ENCODE measurements at regions not wholly inside any gene's neighbourhood (a gene's known extent, or its start where the extent isn't known, plus 50 kb on each side); places are given as distances from the start of the nearest gene placed in this dataset.
"Not testable (repeated sequence)": the region's sequence is repeated elsewhere in the genome, so short reads cannot be mapped to it uniquely, and the experiment has no call there.

- DNase-seq (ENCODE audit: low read depth in 4 of 4, low spot score in 2 of 4) = no peak
Measured at GRCh38 chr3:145286937-145287336, 874.0 kb downstream of the PLOD2 start.

DNA sequence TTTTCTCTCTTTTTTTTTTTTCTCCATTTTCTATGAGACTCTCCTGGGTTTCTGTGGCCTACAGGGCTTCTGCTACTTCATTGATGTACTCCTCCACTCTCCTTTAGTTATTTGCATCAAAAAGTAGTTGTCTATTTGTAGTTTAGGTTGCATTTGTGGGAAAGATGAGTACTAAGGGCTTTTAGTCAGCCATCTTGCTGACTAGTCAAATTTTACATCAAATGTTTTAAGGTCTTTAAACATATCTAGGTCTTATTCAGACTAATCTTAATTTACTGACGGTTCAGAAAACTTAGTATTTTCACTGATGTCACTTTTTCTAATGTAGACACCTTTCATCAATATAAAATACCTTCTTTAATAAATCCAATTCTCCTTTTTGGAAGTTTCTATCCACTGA lies 871.0 kb downstream of the PLOD2 start:
- no peak for DNase-seq (ENCODE audit: low read depth in 4 of 4, low spot score in 2 of 4)

- no peak for DNase-seq (ENCODE audit: low read depth in 4 of 4, low spot score in 2 of 4)
Measured at GRCh38 chr3:145294572-145294971, 866.4 kb downstream of the PLOD2 start.

- no peak for DNase-seq (ENCODE audit: low read depth in 4 of 4, low spot score in 2 of 4)
Measured at GRCh38 chr3:145307272-145307671, 853.7 kb downstream of the PLOD2 start.

DNA sequence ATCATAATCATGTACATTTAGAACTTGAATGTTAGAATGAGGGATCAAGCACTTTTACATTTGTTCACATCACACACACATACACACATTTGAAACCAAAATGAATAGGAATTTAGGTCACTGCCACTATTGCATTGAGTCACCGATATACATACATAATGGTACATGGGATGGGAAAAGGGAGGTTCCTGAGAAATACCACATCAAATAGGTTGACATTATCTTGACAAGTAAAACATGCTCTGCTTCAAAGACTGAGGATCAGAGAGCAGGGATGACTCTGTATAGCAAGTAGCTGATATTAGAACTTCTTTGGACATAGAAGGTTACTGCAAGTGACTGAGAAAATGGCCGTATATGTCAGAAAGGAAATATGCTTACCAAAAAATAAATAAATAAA lies 847.2 kb downstream of the PLOD2 start:
- no peak for DNase-seq (ENCODE audit: low read depth in 4 of 4, low spot score in 2 of 4)

GRCh38 chr3:145316253-145316652 lies 844.7 kb downstream of the PLOD2 start:
- DNase-seq (ENCODE audit: low read depth in 4 of 4, low spot score in 2 of 4) = not testable (repeated sequence)

DNA sequence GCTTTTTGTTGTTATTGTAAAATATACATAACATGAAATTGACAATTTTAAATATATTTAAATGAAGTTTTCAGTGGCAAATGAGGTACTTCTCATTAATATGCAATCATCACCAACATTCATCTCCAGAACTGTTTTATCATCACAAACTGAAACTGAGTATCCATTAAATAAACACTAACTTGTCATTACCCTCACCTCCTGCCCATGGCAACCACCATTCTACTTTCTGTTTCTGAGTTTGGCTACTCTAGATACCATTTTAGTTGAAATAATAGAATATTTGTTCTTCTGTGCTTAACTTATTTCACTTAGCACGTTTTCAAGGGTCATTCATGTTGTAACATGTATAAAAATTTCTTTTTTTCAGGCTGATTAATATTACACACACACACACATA lies 834.3 kb downstream of the PLOD2 start:
- DNase-seq (ENCODE audit: low read depth in 4 of 4, low spot score in 2 of 4) = no peak

DNA sequence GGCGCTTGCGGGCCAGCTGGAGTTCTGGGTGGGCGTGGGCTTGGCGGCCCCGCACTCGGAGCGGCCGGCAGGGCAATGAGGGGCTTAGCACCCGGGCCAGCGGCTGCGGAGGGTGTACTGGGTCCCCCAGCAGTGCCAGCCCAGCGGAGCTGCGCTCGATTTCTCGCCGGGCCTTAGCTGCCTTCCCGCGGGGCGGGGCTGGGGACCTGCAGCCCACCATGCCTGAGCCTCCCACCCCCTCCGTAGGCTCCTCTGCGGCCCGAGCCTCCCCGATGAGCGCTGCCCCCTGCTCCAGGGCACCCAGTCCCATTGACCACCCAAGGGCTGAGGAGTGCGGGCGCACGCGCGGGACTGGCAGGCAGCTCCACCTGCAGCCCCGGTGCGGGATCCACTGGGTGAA lies 827.6 kb downstream of the PLOD2 start:
- not testable (repeated sequence) for DNase-seq (ENCODE audit: low read depth in 4 of 4, low spot score in 2 of 4)

- DNase-seq (ENCODE audit: low read depth in 4 of 4, low spot score in 2 of 4) = no peak
Measured at GRCh38 chr3:145333931-145334330, 827.1 kb downstream of the PLOD2 start.

GRCh38 chr3:145355206-145355605 lies 805.8 kb downstream of the PLOD2 start:
- DNase-seq (ENCODE audit: low read depth in 4 of 4, low spot score in 2 of 4) = no peak

DNA sequence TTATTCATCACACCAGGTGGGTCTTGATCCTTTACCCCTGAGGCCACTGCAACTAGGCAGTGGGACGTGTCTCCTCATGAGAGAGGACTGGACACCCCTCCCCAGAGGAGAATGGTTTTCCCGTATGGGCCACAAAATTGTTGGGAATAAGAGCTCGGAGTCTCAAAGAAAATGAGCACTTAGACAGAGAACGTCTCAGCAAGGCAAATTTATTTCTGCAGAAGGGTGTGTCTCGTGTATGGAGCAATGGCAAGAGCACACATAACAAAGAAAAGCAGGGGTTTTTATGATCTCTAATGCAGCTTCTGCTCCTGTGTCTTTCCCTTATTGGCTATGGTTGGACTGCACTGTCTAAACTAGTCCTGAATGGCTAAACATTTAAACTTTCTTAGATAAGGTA lies 803.5 kb downstream of the PLOD2 start:
- no peak for DNase-seq (ENCODE audit: low read depth in 4 of 4, low spot score in 2 of 4)

DNA sequence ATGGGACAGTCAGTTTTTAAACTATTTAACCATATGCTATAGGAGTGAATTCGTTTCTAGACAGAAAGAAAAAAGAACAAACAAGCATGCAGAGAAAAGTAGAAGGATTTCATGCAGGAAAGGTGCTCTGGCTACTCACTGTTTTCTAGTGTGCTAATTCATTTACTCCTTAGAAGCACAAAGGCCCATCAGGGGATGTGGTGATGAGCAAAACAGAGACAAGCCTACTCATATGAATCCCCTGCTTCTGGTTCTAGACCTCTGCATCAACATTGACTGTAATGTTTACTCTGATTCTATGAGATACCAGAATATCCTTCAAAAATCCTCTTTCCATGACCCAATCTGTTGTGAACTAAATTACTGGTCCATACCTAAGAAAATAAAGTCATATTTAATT lies 801.9 kb downstream of the PLOD2 start:
- DNase-seq (ENCODE audit: low read depth in 4 of 4, low spot score in 2 of 4) = no peak

DNA sequence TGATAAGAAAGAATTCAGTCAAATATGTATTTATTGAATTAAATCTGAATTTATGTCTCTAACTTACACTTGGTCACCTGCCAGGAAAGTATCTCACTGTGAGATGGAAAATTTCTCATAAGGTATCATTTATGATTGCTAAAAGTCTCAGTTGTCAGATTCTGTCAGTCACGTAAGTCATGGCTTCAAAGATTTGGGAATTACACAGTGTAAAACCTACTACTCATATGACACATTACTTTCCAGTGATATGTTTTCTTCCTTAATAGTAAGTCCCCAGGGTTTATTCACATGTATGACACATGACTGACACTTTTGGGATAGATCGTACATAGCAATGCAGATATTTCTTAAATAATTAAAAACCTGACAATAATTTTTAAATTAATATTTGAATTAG lies 792.2 kb downstream of the PLOD2 start:
- no peak for DNase-seq (ENCODE audit: low read depth in 4 of 4, low spot score in 2 of 4)

GRCh38 chr3:145370870-145371269 lies 790.1 kb downstream of the PLOD2 start:
- DNase-seq (ENCODE audit: low read depth in 4 of 4, low spot score in 2 of 4) = no peak

DNA sequence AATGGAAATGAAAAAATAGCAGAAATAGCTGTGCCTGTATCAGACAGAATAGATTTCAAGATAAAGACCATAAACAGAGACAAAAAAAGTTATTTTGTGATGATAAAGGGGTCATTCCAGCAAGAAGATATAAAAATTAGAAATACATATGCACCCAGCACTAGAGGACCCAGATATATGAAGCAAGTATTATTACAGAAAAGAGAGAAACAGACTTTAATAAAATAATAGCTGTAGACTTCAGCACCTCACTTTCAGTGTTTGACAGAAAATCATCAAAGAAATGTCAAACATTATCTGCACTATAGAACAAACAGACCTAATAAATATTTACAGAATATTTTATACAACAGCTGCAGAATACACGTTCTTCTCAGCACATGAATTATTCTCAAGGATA lies 783.7 kb downstream of the PLOD2 start:
- DNase-seq (ENCODE audit: low read depth in 4 of 4, low spot score in 2 of 4) = no peak

- DNase-seq (ENCODE audit: low read depth in 4 of 4, low spot score in 2 of 4) = no peak
Measured at GRCh38 chr3:145383416-145383815, 777.6 kb downstream of the PLOD2 start.

- no peak for DNase-seq (ENCODE audit: low read depth in 4 of 4, low spot score in 2 of 4)
Measured at GRCh38 chr3:145384307-145384706, 776.7 kb downstream of the PLOD2 start.

DNA sequence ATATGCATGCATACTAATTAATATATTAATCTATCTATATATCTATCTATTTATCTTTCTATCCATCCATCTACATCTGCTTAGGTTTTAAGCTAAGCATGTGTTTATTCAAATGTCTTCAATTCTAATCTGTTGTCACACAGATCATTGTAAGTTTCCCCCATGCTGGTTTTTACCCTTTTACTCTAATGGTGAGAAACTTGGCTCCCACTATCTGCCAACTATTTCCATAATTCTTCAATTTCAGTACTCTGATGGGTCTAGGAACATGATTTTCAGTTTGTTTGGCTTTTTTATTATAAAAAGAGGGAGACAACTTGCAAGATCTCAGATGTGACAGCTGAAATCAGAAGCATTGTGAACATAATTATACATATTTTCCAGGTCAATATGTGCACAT lies 773.8 kb downstream of the PLOD2 start:
- no peak for DNase-seq (ENCODE audit: low read depth in 4 of 4, low spot score in 2 of 4)

DNA sequence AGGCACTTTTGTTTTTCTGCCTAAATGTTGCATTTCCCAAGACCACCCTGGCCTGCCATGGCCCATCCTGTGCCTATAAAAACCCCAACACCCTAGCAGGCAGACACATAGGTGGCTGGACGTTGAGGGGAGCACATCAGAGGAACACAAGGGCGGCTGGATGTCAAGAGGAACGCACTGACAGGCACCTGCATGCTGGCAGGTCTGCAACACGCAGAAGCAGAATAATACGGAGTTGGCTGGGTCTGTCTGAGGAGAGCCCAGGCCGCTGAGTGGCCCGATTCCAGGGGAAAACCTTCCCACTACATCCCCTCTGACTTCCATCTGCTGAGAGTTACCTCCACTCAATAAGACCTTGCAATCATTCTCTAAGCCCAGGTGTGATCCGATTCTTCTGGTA lies 765.6 kb downstream of the PLOD2 start:
- no peak for DNase-seq (ENCODE audit: low read depth in 4 of 4, low spot score in 2 of 4)

GRCh38 chr3:145411605-145412004 lies 749.4 kb downstream of the PLOD2 start:
- no peak for DNase-seq (ENCODE audit: low read depth in 4 of 4, low spot score in 2 of 4)

DNA sequence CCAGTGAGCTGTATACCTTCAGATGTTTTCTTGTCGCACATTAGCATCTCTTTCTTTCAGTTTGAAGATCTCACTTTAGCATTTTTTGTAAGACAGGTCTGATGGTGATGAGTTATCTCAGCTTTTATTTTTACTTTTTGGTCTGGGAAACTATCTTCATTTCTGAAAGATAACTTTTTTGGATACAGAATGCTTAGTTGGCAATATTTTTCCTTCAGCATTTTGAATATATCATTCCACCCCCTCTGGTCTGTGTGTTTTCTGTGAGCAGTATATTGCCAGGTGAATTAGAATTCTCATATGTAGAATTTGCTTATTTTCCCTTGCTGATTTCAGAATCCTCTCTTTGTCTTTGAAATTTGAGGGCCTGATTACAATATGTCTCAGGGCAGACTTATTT lies 743.3 kb downstream of the PLOD2 start:
- DNase-seq (ENCODE audit: low read depth in 4 of 4, low spot score in 2 of 4) = no peak

DNA sequence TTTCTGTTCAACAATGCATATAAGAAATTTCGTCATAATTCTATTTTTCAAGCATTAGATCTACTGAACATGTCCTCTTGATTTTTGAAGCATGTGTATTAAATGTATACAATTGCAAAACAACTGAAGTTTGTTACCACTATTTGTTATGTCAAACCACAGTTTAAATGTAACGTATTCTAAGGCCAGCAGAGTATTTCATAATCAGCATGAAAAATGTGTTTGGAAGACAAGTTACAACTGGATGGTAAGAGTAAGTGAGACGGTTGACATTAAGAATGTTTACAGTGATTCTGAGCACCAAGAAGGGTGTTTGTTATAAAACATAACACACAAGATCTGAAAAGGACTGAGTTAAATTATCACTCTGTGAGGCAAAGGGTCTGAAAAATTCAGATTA lies 738.4 kb downstream of the PLOD2 start:
- DNase-seq (ENCODE audit: low read depth in 4 of 4, low spot score in 2 of 4) = no peak

GRCh38 chr3:145427355-145427754 lies 733.6 kb downstream of the PLOD2 start:
- no peak for DNase-seq (ENCODE audit: low read depth in 4 of 4, low spot score in 2 of 4)

DNA sequence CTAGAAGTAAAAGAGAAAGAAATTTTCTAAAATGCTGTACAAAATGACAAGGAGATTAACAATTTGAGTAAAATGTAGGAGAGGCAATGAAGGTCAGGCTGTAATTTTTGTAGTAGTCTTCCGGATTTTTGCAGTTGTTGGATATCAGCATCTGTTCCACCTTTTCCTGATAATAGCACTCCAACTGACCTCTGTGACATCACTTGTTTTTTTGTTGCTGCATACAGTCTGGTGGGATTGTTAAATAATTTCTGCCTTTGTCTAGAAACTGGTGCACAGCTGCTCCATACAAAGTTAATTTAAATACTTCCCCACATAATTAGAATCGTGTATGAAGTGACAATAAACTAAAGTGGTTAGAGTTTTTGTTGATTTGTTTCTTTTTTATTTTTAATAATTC lies 731.4 kb downstream of the PLOD2 start:
- no peak for DNase-seq (ENCODE audit: low read depth in 4 of 4, low spot score in 2 of 4)
